ENCODE measurements at regions not wholly inside any gene's neighbourhood (a gene's known extent, or its start where the extent isn't known, plus 50 kb on each side); places are given as distances from the start of the nearest gene placed in this dataset.

- no peak for DNase-seq (ENCODE audit: low spot score)
Measured at GRCh38 chr12:105954951-105955931, 183.5 kb downstream of the NUAK1 start.

GRCh38 chr12:105955976-105956375 is 182.8 kb downstream of the NUAK1 start:
- DNase-seq (ENCODE audit: low spot score) = no peak

DNA sequence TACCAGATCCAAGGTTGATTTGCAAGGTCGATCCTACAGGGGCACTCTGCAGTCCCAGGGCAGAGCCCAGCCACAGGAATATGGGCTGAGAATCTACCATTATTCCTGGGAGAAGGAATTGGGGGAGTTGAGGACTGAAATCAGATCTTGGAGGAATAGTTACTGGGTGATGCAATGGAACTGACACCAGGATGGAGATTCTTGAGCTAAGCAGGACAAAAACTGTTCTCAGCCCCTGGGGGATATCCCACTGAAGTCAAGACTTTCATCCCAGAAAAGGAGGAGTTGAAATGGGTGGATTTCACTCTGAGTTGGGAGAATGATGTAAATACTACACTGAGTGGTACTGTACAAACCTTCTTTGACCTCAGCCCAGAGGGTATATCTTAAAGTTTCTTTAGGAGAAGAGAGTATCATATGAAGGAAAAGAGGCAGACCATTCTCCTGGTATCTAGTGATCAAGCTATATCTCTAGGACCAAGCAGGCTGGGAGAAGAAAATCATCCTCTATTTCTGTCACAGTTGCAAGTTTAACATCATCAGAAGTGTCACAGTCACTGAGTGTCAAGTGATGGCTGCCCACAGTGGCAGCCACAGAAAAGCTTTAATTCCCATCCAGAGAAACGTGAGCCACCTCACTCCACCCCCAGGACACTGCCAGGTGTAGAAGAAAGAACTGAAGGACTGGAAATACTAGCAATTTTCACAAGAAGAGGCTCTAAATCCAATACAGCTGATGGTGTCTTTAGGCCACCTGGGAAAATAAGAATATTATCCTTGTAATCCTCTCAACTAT is 181.9 kb downstream of the NUAK1 start:
- no peak for DNase-seq (ENCODE audit: low spot score)

- DNase-seq (ENCODE audit: low spot score) = no peak
Measured at GRCh38 chr12:105960319-105961083, 178.3 kb downstream of the NUAK1 start.

DNA sequence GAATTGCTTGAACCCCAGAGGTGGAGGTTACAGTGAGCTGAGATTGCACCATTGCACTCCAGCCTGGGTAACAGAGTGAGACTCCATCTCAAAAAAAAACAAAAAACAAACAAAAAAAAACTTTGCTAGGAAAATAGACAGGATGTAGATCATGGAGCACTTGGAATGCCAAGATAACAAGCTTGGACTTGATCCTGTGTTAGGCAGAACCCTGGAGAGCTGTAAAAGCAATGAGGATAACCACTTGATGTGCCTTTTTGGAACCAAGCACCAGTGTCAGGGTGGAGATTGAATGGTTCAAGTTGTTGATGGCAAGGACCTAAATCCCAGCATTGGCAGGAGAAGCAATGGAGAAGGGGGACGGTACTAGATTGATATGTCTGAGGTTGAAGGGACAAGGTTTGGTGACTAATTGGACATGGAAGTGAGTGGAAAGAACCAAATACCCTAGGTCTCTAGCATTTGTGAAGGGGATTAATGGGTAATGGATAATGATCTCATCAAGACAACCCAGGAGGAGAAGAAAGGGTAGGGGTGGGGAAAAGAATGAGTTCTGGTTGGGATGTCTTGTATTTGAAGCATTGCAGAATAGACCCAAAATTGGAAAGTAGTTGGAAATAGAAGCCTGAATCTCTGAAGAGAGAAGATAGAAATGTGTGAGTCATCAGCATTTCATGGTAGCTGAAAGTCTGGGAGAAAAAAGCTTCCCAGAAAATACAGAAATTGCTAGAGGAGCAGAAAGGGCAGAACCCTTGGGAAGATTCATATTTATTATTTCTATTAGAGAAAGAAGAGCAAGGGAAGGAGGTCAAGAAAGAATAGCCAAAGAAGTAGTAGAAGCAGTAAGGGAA is 176.7 kb downstream of the NUAK1 start:
- no peak for DNase-seq (ENCODE audit: low spot score)

DNA sequence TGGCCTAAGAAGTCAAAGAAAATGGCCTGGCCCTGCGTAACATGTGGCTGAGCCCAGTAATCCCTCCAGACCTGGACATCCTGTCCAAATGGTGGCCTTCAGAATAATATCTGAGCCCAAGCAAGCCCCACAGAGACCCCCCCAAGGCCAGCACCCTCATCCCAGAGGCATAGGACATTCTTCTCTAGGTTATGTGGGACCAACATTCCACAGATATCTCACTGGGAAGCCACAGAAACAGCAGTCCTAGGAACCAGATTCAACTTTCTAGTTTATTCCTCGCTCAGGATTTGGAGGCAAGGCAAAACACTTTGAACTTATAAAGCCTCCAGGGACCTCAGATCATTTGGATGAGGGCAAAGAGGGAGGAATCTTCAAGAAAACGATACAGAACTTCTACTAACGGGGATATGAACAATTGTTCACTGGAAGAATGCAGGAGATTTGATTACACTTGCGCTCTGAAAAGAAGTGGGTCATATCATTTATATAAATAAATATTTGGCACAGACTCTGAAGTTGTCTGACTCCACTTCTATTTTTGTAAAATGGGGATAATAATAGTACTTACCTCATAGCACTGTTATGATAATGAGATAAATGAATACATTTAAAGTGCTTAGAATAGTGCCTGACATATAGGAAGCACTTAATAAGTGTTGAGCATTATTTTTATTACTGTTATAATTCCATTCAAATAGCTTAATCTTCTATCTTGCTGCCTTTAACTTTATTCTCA is 171.5 kb downstream of the NUAK1 start:
- DNase-seq (ENCODE audit: low spot score) = no peak

- no peak for DNase-seq (ENCODE audit: low spot score)
Measured at GRCh38 chr12:105968025-105968424, 170.7 kb downstream of the NUAK1 start.

DNA sequence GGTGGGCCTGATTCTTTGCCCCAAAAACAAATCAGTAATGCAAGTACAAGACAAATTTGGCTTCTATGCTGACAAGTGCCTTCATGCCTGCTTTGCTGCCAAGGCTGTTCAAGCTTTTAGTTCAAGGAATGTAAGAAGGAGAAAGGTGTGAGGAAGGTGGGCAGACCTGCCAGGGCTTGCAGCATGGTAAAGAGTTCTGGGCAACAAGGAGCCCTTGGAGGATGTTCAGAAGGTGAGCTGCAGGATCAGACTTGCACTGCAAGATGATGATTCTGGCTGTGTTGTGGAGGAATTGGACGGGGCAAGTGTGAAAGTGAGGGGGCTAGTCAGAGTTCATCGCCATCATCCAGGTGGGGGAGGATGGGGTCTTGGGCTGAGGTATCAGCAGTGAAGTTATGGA is 167.9 kb downstream of the NUAK1 start:
- DNase-seq (ENCODE audit: low spot score) = no peak

GRCh38 chr12:105974738-105975137 is 164.0 kb downstream of the NUAK1 start:
- no peak for DNase-seq (ENCODE audit: low spot score)

- no peak for DNase-seq (ENCODE audit: low spot score)
Measured at GRCh38 chr12:105975351-105975750, 163.4 kb downstream of the NUAK1 start.

DNA sequence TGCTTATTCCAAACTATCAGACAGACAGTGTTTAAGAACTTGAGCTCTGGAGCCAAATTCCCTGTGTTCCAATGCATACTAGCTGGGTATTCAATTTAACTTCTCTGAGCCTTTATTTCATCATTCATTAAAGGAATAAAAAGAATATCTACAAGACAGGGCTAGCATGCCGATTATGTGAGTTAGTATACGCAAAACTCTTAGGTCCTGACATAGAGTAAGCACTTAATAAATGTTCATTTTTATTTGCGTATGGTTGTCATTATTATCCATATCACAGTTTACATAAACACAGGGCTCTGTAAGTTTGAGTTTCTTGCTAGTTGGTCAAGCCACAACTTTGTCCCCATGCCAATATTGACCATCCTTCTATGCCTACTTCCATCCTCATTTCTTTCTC is 161.5 kb downstream of the NUAK1 start:
- no peak for DNase-seq (ENCODE audit: low spot score)

GRCh38 chr12:105977652-105978051 is 161.1 kb downstream of the NUAK1 start:
- no peak for DNase-seq (ENCODE audit: low spot score)

DNA sequence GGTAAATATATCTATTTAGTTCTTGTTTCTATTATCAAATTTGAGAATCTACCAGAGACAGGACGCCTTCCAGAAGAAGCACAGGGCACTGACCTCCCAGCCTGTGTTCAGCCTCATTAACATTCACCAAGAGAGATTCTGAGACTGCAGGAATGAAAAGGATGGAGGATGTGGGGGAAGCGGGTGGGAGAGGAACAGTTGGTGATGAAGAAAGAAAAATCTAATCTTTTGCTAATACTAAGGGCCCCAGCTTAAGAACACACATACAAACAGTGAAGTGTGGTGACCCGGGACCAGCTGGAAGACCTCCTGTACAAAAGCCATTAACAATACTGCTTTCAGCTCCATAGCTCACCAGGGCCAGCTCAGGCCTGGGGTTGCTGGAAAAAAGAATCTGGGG is 160.5 kb downstream of the NUAK1 start:
- no peak for DNase-seq (ENCODE audit: low spot score)

DNA sequence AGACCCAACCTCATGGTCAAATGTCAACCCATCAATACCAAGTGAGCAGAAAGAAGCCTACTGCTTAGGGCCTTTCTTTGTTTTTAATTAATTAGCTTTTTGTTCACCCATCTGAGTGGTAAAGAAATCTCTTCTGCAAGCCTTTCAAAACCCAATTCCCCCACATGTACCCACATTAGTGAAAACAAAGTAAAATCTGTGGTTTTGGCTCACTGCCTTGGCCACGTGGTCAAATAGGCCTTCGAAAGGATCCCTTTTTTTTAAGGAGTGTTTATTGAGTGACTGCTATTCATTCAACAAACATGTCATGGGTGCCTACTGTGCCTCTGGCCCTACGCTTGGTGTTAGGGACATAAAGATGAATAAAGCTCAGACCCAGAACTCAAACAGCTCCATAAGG is 160.1 kb downstream of the NUAK1 start:
- no peak for DNase-seq (ENCODE audit: low spot score)

GRCh38 chr12:105980085-105980484 is 158.7 kb downstream of the NUAK1 start:
- DNase-seq (ENCODE audit: low spot score) = no peak

- DNase-seq (ENCODE audit: low spot score) = no peak
Measured at GRCh38 chr12:105980533-105980932, 158.2 kb downstream of the NUAK1 start.

DNA sequence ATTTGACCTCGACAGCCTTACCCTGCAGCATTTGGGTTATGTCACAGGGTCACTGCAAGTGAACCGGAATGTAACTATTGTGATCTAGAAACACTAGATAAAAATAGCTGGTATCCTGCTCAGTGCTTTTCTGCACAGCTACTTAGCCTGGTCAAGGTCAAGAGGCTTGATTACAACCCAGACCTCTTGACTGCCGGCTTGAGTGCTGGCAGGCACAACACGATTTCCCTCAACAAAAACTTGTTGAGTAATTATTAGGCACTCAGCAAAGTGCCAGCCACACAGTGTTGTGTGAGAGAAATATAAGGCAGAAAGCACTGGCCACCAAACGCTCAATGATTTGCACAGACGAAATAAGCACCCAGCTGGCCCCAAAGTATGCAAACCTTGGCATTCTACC is 156.7 kb downstream of the NUAK1 start:
- no peak for DNase-seq (ENCODE audit: low spot score)

GRCh38 chr12:105983622-105984320 is 155.0 kb downstream of the NUAK1 start:
- DNase-seq (ENCODE audit: low spot score) = no peak

DNA sequence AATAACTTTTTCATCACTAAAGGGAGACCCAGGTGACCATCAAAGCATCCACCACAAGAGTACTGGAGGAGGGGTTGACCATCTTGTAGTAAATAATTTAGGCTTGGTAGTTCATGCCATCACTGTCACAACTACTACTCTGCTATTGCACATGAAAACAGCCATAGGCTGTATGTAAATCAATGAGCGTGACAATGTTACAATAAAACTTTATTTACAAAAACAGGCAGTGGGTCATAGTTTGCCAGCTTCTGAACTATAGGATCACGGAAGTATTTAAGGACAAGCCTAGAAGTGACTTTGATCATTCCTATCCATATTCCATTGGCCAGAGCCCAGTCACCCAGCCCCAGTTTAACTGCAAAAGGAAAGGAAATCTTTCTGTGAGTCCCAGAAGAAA is 153.4 kb downstream of the NUAK1 start:
- no peak for DNase-seq (ENCODE audit: low spot score)

Data from left forelimb (tissue), 1 donor.